Activated CD4-positive, alpha-beta T cell treated with anti-CD3 and anti-CD28 coated beads, Interleukin-2, Interleukin-4, amounts not matched to agents 100 ng/mL and 50 ng/mL, durations not matched to agents 16 hours and 8 hours (primary cell): ENCODE measurements at regions not wholly inside any gene's neighbourhood (a gene's known extent, or its start where the extent isn't known, plus 50 kb on each side); places are given as distances from the start of the nearest gene placed in this dataset.
A peak's percentile ranks its signal among the peaks of the same experiment; 100 is the strongest.

Experiments
- DNase-seq: peaks from one replicate; pipeline ENCODE4 v3.0.0-alpha.2; 2020; ENCODE audit warnings: low spot score

DNA sequence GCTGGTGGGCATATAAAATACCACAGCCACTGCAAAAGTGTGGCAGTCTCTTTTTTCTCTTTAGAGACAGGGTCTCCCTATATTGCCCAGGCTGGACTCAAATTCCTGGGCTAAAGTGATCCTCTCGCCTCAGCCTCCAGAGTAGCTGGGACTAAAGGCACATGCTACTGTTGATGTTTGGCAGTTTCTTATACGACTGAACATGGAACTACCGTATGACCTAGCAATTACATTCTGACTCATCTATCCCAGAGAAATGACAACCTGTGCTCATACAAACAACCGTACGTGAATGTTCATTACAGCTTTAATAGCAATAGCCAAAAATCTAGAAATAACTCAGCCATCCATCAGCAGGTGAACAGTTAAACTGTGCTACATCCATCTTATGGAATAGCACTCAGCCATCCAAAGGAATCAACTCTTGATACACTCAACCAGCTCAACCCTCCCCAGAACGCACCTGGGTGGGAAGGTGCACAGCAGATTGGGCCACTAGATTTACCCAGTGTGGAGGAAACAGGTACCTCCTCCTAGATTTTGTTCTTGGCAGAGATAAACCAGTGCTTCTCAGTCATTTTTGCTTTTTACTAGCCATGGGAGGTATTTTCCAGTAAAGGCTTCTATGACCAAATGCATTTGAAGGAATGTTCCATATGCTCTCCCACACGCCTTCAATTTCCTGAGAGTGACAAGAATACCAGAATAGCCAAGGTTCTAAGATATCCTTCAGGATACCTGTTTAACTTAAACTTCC lies 130.5 kb downstream of the MED15 start:
- DNase-seq: peak; percentile 48

- no peak for DNase-seq
Measured at GRCh38 chr22:20638507-20638870, 131.1 kb downstream of the MED15 start.

DNA sequence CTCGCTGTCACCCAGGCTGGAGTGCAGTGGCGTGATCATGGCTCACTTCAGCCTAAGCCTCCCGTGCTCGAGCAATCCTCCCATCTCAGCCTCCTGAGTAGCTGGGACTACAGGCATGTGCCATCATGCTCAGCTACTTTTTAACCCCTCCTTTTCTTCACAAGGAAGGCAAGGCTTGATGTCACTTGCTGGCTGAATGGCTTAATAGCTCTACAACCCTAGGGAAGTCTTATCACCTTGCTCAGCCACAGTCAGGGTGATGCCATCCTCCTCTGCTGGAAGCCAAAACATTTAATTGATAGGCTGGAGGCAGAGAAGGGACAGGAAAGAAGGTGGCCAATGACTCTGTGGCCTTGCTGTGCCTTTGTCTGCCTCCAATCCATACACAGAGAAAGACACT lies 131.9 kb downstream of the MED15 start:
- DNase-seq: no peak

DNA sequence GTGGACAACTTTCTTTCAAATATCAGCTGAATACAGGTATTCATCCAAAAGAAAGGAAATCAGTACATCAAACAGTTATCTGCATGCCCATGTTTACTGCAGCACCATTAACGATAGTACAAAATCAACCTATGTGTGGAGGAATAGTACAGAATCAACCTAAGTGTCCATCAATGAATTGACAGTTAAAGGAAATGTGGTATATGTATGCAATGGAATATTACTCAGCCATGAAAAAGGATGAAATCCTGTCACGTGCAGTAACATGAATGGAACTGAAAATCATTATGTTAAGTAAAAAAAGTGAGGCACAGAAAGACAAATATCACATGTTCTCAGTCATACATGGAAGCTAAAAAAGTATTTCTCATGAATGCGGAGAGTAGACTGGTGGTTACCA lies 132.3 kb downstream of the MED15 start:
- no peak for DNase-seq

DNA sequence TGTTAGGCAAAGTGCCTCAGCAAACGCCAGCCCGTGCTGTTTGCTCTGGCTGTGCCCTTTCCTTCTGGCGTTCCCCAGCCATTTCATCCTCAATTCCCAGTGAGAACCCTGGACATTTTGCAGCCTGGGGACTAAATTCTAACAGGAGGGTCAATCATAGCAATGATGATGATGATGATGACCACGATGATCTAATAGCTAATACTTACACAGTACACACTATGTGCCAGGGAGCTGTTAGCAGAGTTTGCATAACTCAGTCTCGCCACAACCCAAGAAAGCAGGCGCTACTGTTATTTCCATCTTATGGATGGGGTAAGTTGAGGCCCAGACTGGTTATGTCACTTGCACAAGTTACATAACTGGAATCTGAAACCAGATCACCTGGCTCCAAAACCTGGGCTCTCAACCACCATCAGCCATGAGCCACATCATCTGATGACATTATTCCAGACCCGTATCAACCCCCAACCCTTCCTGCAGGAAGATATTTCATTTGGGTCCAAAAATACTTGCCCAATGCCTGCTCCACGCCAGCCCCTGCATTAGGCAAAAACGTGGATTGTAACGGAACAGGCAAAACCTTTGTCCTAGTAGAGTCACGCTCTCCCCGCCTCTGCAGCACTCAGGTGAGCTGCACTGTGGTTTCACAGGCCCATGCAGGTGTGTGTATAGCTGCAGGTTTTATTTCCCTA lies 132.6 kb upstream of the SERPIND1 start:
- DNase-seq: no peak

DNA sequence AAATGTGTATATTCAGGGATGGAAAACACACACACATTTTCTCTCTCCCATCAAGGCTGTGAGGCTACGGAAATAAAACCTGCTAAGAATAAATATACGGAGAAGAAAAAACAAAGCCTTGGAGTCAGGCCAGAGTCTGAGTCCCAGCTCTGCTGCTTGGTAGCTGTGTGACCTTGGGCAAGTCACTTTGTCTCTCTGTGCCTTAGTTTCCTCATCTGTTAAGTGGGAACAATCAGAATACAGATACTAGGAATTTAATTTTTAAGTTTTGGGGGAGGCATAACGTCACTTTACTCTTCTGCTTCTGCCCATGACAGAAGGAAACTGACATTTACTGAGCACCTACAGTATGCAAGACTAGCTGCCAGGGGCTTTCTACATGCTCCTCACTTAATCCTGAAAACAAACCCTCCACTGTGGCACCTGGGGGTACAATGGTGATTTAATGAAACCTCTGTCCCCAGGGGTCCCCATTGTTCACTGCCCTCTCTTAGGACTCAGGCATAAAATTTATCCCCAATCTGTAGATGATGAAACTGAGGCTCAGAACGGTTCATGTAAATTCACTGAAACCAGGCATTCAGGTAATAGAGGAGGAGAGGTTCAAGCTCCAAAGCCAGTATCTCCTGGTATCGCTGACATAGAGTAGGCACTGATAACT lies 131.9 kb upstream of the SERPIND1 start:
- no peak for DNase-seq

- no peak for DNase-seq
Measured at GRCh38 chr22:20642668-20643179, 131.2 kb upstream of the SERPIND1 start.

- DNase-seq: no peak
Measured at GRCh38 chr22:20644071-20644642, 129.8 kb upstream of the SERPIND1 start.

DNA sequence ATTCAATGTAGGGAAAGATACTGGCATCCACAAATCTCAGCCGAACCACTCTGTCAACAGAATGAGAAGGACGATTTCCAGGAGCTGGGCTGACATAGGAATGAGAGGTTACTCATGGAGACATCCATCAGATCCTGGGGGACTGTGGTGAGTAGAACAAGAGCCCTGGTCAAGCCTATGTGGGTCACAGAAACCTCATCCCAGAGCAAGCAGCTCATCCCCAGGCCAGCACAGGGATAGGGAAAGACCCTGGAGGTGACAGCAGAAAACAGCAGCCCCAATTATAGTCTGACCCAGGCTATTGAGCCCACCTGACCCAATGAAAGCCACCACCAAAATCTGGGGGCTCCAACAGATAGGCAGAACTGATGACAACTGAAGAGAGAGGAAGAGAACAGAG lies 128.0 kb upstream of the SERPIND1 start:
- no peak for DNase-seq

- no peak for DNase-seq
Measured at GRCh38 chr22:20646415-20646814, 127.5 kb upstream of the SERPIND1 start.

DNA sequence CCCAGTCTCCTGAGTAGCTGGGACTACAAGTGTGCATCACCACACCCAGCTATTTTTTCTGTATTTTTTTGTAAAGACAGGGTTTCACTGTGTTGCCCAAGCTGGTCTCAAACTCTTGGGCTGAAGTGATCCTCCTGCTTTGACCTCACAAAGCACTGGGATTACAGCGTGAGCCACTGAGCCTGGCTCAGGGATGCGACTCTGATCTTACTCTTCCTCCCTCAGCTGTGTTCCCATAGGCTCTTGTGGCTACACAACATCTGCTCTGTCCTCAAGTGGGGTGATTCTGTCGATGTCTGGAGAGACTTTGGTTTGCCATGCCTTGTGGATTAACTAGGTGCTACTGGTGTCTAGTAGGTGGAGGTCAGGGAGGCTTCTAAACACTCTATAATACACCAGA lies 127.0 kb upstream of the SERPIND1 start:
- no peak for DNase-seq

GRCh38 chr22:20647586-20648305 lies 126.2 kb upstream of the SERPIND1 start:
- DNase-seq: no peak

DNA sequence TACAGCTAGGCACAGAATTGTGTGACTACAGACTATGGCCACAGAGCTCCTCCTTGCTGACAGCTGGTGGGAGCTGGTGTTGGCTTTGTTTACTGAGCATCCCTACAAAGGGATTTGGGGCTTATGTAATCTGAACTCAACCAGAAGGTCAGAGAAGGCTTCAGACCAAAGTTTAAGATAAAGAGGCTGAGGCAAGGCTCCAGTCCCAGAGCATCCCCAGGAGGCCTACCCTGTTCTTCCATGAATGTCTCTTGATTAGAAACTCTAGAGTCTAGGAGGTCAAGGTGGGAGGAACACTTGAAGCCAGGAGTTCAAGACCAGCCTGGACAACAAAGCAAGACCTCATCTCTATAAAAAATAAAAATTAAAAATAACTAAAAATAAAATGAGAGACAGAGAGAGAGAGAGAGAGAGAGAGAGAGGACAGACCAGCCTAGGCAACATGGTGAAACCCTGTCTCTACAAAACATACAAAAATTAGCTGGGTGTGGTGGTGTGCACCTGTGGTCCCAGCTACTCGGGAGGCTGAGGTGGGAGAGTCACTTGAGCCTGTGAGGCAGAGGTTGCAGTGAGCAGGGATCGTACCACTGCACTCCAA lies 125.5 kb upstream of the SERPIND1 start:
- no peak for DNase-seq

- no peak for DNase-seq
Measured at GRCh38 chr22:20650294-20651207, 123.4 kb upstream of the SERPIND1 start.

- no peak for DNase-seq
Measured at GRCh38 chr22:20651286-20651685, 122.6 kb upstream of the SERPIND1 start.

DNA sequence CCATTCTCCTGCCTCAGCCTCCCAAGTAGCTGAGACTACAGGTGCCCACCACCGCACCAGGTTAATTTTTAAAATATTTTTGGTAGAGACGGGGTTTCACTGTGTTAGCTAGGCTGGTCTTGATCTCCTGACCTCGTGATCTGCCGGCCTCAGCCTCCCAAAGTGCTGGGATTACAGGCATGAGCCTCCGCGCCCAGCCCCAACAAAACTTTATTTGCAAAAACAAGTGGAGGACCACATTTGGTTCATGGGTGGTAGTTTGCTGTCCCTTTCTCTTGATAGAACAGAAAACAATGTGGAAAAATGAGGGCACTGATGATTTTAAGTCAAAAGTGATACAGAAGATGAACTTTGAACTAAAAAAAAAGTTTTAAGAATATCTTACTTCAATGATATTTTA lies 121.8 kb upstream of the SERPIND1 start:
- DNase-seq: no peak

DNA sequence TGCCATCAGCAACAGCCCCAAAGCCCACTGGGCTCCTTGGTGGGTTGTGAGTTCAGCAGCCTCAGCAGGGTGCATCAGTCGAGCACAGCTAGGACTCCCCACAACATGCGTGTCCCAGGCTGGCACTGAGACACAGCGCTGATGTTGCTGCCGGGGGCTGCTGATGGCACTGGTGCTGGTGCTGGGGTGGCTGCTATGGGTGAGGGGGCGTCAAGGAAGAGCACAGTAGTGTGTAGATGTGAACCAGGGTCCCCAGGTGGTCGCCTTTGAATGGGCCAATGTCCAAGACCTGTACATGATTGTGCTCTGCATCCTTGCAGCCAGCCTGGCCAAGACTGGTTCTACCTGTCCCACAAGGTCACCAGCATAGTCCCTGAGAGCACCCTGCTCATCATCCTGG lies 121.3 kb upstream of the SERPIND1 start:
- DNase-seq: no peak

- no peak for DNase-seq
Measured at GRCh38 chr22:20653012-20653794, 120.7 kb upstream of the SERPIND1 start.

DNA sequence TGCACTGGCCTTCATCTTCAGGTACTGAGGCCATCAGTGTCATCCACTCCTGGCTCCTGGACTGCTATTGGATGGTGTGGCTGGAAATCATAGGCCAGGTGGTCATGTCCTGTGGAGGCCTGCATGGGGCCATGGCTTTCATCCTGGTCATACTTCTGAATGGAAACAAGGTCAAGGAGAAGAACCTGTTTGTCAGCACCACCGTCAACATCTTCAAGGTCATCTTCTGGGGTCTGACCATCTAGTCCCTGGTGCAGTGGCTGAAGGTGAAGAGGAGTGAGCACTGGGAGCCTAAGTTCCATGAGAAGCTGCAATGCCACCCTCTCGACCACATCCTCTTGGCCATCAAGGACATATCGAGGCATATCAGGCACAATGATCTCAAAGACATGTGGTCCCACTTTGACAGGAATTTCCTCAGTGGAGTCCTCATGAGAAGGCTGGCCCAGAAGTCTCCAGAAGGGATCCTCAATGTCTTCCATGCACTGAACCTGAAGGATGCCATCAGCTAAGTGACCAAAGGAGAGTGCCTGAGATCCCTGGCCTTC lies 120.0 kb upstream of the SERPIND1 start:
- no peak for DNase-seq
